Tibial nerve (tissue), 3 donors: ENCODE measurements at regions not wholly inside any gene's neighbourhood (a gene's known extent, or its start where the extent isn't known, plus 50 kb on each side); places are given as distances from the start of the nearest gene placed in this dataset.

Experiments
- EP300 ChIP-seq, 2 donors: sonication (generic); formaldehyde crosslinking; IDR thresholded peaks; one replicate each; pipeline ENCODE4 v1.6.1; 2017; ENCODE audit warnings: antibody characterized with exemption in 2 of 2, mild to moderate bottlenecking in 1 of 2
- POLR2A ChIP-seq, 2 donors: fragments of 450-650 bp; IDR thresholded peaks; one replicate each; pipeline ENCODE4 v1.6.1; 2017; ENCODE audit warnings: antibody characterized with exemption in 2 of 2, mild to moderate bottlenecking in 2 of 2, moderate library complexity in 2 of 2

GRCh38 chr4:100657187-100657586 lies 139.4 kb upstream of the EMCN start:
- TF ChIP-seq EP300 (IDR thresholded peaks at IDR 0.05) (peak in 1 of 2 donors; percentile 45), POLR2A (IDR thresholded peaks at IDR 0.05) (no peak)
